T1000 (cell line): ENCODE measurements at regions not wholly inside any gene's neighbourhood (a gene's known extent, or its start where the extent isn't known, plus 50 kb on each side); places are given as distances from the start of the nearest gene placed in this dataset.

Source experiments
- DNase-seq: peaks from one replicate; lab custom pipeline; 2025; ENCODE audit warnings: mixed read lengths; lab: John Stamatoyannopoulos, UW

DNA sequence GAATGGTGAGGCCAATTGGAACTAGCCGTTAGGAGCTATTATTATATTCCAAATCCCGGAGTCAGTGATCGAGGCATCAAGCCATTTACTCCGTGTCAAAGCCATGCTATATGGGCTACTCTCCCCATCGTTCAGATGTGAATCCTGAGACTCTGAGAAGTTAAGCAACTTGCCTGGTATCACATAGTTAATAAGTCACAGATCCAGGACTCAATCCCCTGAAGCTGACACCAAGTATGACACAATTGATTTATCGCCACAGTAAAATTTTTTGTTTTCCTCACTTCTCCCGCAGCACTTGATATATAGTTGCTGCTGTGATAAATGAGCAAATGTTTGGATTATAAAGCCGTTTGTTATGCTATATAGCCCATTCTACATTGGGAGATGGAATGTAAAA, 50.8 kb upstream of the TSHZ2 start:
- no peak for DNase-seq

DNA sequence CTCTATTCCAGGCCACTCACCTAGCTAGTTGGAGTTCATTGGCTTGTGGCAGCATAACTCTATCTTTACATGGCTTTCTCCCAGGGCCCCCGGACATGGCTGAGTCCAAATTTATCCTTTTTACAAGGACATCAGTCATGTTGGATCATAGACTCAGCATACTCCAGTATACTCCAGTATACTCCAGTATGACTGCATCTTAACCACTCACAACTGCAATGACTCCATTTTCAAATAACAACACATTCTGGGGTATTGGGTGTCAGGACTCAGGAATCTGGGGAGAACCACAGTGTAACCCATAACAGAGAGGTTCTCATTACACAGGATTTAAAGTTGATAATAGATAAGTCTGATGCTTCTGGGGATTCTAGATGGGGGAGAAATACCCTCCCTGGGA, 53.8 kb upstream of the TSHZ2 start:
- no peak for DNase-seq

DNA sequence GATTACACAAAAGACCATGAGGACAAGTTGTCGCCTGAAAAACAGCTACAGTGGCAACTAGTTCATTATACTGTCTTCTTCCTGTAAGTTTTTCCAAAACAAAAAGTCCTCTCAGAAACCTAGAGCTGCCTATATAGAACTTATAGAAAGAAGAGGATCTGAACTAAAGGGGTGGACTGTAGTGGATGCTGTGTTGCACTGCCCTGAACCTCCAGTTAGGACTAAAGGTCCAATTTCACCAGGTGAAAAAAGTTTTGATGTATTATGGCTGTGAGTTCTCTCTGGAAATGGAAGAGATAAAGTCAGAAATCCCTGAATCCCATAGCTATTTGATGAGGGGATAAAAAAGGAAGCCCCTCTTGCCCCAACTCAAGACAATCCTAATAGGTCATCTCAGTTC, 56.6 kb upstream of the TSHZ2 start:
- DNase-seq, result no peak

DNA sequence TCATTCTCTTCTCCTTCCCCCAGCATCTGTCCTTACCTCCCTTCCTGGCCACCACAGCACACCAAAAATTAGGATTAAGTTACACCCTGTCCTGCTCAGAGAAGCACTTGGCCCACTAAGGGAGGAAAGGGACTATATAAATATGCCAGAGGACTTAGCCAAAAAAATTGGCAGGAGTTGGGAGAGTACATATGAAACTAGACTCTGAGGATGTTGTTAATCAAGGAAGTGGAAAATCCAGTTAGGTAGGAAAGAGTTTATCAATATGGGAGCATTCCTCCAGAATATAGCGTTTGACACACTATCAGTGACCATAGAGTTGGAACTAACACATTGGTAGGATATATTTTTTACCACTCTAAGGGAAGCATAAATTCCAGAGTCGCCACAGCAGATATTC, 57.3 kb upstream of the TSHZ2 start:
- no peak for DNase-seq

DNA sequence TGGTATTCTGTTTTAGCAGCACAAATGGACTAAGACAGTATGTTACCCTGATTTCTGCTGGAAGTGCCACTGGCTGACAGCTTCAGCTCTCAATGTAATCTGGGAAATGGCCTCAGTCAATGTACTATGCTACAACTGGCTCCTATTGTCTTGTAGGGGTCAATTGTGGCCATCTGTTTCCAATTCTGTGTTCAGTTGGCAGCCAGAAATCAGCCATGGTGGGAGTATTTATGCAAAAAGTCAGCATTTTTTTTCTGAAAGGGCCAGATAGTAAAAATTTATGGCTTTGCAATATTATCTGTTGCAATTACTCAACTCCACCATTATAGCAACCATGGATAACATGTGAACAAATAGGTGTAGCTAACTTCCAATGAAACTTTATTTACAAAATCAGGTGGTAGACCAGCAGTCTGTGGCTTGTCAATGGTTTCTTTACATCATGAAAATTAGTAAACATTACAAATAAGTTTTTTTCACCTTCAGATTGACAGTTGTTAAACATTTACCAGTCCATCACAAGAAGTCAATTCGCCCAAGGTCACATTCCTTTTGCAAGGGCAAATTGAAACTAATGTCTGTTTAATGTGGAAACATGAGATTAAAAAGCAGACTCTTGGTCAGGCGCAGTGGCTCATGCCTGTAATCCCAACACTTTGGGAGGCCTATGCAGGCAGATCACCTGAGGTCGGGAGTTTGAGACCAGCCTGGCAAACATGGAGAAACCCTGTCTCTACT, 58.3 kb upstream of the TSHZ2 start:
- no peak for DNase-seq

DNA sequence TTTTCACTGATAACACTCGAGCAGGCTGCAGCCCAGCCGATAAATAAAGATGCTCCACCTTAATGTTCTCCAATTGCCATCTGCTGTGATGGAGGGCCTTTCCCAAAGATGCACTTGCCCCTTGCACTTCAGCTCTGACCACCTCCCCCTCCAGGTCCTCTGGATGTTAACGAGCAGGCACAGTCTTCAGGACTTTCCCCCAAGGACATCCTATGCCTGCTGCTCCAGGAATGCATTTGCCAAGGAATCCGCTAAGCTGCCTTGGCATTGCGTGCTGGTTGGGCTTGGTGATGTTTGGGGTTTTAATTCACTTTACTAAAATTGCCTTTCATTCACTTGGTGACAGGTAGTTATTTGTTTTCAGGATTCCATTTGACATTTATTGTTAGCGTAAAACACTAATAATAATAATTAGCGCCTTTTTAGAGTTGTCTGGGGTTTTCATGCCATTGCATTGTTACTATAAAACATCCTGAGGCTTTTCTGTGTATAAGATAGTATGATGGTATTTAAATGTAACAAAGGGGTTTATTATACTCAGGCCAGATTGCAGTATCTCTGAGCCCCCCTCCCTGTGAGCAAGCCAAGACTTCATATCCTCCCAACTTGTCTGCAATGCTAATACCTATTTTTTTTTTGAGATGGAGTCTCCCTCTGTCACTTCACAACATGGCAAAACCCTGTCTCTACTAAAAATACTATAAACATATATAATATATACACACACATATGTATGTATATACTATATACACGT, 66.7 kb upstream of the TSHZ2 start:
- DNase-seq, result no peak

DNA sequence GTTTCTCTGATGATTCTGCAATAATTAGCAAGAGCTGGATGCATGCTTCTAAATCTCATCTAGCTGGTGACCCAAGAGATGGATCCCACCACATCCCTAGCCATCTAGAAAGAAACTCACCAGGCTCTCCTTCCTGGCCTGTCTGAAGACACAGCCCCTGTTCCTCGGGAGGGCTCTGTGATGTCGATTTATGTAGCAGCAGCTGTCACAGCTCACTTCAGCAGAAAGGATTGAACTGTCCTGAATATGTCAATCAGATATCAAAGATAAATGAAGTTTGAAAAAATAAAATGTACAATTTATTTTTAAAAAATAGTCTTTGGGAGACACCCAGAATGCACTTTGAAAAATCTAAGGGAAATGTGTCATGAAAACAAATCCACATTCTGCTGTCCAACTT, 67.3 kb upstream of the TSHZ2 start:
- no peak for DNase-seq

DNA sequence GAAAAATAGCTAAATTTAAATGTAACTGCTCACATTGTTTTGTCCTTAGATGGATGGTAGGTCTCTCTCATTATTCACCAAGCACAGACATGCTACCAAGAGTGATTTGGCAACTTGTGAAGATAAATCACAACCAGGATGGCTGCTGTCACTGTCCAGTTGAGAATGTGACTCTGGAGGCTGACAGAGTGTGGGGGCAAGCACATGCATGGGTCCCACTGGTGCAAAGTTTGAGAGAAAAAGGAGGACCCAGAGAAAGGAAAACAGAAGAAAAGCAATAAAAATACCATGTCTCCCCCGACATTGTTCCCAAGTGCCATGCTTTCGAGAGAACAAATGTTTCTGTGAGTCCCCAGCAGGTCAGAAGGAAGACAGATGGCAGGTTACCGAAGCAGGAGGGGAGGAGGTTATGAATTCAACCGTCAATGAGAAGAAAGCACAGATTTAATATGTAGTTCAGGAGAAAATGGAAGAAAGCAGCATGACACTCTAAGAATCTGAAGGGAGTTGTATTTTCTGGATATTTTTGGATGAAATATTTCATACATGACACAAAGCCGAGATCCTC, 73.0 kb upstream of the TSHZ2 start:
- no peak for DNase-seq

DNA sequence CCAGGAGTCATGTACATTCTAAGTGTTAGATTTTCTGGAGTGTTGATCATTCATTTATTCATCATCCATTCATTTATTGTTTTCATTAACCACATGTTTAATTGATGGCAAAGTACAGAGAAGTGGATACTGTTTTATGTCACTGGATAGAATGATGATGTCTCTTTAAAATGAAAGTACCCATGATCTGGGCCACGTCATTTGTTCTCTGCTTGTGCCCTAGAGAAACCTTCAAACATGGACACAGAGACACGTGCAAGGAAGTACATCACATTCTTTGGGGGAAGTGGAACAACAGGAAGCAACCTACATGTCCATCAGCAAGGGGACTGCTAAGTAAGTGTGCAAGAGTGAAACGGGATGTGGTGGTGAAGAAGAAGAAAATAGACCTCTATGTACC, 75.8 kb upstream of the TSHZ2 start:
- DNase-seq, result no peak

DNA sequence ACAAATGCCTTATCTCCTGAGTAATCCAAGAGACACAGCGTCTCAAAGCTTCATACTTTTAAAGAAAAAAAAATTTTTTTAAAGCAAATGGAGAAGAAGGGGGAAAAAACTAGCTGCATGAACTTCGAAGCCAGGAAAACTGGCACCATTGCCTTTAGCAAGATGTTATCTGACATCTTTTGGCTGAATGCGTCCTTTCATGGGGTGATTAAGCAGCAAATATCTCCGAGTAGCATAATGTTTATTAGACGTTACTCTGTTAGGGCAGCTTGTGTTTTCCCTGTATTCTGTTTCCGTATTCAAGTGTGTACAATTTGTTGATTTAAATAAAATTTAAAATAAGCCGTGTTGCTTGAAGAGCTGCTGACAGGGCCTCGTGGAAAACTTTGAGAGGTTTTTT, 76.5 kb upstream of the TSHZ2 start:
- no peak for DNase-seq

DNA sequence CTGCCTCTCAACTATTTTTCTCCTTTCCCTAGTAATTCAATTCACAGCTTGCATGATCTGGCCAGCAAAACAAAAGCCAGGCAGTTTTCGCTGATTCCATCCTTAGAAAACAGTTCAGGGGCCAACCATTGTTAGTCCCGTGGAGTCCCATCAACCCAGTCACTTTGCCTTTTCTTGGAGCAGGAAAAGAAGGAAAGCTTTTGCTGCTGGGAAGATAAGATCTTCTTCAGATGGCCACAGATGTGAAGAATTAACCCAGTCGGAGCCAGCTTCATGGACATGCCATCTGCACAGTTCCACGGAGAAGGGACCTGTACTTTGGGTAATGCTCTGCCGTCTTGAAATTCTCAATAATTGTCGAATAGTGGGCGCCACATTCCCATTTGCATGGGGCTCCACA, 76.9 kb upstream of the TSHZ2 start:
- DNase-seq, result no peak

DNA sequence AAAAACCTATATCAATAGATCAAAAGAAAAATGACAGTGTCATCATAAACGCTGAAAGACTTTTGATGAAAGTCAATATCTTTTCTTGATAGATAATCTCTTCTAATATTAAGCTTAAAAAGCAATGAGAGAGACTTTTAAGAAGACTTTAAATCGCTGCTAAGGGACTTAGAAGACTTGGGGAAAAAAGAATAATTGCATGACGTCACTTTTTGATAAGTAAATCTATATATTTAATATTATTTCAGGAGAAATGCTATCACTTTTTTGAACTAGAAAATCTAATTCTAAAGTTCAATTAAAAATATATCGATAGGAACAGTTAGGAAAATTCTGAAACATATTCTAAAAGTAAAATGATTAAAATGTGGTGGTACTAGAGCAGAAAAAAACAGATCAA, 78.7 kb upstream of the TSHZ2 start:
- no peak for DNase-seq

DNA sequence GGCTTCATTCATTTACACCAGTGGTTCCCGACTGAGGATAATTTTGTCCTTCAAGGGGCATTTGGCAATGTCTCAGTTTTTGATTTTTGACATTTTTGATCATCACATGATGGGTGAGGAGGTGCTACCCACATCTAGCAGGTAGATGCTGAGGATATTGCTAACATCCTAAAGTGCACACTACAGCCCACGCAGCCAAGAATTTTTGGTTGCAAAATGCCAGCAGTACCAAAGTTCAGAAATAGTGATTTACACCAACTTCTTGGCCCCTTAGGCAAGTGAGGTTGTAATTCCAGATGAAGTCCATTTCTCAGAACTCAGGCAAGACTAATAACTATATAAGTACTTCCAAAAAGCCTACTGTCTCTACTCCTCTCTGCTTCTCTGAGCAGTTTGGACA, 80.1 kb upstream of the TSHZ2 start:
- DNase-seq, result no peak

DNA sequence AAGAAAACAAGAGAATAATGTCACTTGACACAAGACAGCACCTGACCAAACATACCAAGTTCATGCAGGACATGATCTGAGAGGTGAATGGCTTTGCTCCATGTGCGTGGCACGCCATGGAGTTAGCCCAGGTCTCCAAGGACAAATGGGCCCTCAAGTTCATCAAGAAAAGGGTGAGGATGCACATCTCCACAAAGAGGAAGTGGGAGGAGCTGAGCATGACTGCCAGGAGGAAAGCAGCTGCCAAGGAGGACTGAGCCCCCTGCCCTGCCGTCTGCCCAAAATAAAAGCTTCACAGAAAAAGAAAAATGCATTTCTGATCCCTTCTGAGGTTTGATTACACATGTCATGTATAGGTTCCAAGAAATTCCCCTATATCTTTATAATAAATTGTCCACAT, 82.0 kb upstream of the TSHZ2 start:
- no peak for DNase-seq

DNA sequence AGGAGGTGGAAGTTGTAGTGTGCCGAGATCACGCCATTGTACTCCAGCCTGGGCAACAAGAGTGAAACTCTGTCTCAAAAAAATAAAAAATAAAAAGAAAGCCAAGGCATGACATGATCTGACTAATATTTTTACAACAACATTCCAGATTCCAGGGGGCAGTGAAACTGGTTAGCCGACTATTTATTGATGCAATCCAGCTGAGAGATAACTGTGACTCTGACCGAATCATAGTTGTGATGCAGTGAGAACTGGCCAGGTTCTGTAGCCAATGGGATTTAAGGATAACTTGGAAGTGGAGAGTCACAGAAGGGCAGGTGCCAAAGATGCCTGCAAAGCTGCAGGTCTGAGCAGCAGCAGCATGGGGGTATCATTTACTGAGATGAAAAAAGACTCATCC, 82.9 kb upstream of the TSHZ2 start:
- peak; percentile 21 for DNase-seq

DNA sequence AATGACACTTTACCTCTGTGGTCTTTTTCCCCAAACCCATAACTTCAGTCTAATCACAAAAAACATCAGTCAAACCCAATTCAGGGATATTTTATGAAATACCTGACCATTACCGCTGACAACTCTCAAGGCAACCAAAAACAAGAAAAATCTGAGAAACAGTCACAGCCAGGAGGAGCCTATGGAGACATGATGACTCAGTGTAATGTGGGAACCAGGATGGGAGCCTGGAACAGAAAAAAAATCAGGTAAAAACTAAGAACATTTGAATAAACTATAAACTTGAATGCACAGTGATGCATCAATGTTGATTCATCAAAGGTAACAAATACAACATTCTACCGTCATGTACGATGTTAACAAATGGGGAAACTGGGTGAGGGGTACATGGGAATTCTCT, 84.1 kb upstream of the TSHZ2 start:
- no peak for DNase-seq

DNA sequence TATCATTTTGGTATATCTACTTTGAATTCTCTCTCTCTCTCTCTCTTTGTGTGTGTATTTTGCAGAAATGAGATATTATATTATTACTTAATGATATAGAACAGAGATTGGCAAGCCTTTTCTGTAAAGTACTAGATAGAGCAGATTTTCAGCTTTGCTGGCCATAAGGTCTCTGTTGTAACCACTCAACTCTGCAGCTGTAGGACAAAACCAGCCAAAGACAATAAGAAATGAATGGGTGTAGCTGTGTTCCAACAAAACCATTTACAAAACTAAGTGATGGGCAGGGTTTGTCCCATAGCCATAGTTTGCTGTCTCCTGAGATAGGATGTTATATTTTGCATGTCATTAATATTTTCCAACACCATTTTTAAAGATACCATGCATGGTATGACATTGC, 91.2 kb upstream of the TSHZ2 start:
- DNase-seq, result no peak

DNA sequence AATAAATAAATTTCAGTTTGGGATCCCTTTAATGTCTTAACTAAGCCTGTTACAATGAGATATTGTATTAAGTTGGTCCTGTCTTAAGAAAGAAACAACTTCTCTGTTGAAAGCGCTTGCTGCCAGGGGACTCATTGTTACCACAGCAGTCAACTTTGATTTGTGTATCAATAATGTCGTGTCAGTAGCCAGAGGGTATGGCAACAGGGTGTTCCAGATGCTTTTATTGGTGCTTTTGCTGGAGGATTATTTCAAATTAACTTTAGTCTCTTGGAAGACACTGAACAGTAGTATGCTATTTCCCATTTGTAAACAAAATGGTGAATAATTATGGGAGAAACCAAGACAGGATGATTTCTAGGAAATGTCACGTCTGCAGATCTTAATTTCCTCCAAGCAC, 91.9 kb upstream of the TSHZ2 start:
- DNase-seq, result no peak

DNA sequence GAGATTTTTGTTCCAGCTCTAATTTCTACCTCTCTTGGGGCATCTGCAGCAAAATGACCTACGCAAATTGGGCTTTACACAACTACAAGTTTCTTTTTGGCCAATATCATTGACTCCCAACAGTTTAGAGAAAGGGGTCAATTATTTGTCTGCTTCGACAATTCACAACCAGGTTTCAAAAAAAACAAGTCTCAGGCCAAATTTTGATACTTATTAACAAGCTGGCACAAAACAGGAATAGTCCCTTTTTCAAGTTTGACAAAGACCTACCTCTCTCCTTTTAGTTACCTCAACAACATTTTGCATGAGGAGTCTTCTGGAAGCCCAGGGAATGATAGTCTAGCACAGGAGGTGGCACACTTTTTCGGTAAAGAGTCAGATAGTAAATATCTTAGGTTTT, 97.9 kb upstream of the TSHZ2 start:
- DNase-seq, result no peak

DNA sequence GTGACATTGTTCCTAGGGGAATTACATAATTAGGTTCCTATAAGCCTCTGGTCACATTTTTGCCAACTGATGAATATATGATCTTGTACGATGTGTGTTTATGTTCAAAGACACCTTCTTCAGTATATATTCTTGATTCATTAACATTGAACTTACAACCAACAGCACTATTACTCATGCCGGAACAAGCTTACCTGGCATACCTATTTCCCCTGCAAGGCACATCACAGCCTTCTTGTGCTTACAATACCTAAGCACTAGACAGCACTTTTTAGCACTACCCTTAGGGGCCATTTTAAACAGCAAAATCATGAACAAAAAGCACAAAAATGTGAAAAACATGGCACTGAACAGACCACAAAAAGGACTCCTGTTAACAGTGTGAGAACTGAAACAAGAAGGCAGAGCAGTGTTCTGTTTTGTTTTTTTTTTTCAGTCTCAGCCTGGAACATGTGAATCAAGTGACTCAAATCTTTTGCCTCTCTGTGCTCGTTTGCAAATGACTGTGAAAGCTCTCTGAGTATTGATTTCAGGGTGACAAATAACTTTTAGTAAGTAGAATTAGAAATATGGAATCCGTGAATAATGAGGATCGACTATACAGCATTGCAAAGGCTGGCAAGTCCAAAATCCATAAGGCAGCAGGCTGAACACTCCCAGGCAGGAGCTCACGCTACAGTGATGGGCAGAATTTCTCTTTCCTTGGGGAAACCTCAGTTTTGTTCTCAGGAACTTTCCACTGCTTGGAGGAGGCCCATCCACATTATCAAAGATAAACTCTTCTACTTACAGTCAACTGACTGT, 102.3 kb upstream of the TSHZ2 start:
- DNase-seq, result no peak

DNA sequence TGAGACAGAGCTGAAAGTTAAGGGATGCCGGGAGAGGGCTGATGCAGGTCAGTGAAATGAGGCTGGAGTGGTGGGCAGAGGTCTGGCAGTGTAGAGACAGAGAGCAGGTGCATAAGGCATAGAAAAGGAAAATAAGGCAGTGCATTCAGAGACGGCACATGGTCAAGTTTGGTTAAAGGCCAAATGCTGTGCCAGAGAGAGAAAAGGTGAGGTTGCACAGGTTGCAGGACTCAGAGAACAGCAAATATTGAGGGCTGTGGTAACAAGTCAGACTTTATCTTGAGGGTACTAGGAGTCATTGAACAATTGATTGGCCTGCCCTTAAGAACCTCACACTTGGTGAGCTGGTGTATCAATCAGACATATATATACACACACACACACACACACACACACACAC, 102.9 kb upstream of the TSHZ2 start:
- no peak for DNase-seq

DNA sequence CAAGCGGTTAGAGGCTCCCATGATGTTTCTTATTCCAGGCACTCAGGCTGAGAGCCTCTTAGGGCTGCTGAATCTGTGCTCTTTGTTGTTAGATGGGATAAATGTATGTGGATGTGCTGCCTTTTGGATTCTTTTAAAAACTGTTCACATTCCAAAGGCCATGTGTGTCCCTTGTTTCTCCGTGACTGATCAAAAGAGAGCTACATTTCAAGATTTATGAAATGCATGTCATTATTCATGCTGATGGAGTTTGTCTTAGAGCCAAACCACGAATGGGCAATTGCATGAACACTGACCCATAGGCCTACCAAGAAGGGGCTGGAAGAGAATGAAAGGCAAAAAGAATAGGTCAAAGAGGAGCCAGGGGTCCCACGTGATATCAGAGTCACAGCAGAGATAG, 104.9 kb upstream of the TSHZ2 start:
- no peak for DNase-seq
